ENCODE measurements at regions not wholly inside any gene's neighbourhood (a gene's known extent, or its start where the extent isn't known, plus 50 kb on each side); places are given as distances from the start of the nearest gene placed in this dataset.

DNA sequence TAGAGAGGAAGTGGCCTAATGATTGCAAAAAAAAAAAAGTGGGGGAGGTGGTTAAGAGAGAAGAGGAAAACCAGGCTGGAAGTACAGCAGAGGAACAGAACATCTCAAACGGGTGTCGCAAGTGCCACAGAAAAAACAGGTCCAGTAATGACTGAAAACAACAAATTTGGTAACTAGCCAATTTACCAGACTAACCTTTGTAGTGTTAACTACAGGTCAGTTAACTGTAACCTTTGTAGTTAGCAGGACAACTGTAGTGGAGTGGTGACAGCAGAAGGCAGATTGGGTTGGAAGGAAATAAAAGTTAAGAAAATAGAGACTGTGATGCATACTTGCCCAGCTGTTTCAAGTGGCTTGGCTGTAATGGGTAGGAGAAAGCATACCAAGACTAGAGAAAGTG lies 91.4 kb upstream of the CHST9 start:
- no peak for TF ChIP-seq CTCF (IDR thresholded peaks at IDR 0.05 in 8 of 11, conservative IDR thresholded peaks at IDR 0.05 in 3 of 11)
- no peak for TF ChIP-seq POLR2A (IDR thresholded peaks at IDR 0.05)

Data from spleen (tissue), 7 donors.